Type B pancreatic cell (in vitro differentiated cells): ENCODE measurements at regions not wholly inside any gene's neighbourhood (a gene's known extent, or its start where the extent isn't known, plus 50 kb on each side); places are given as distances from the start of the nearest gene placed in this dataset.
"Not testable (repeated sequence)": the region's sequence is repeated elsewhere in the genome, so short reads cannot be mapped to it uniquely, and the experiment has no call there.

Experiments
- DNase-seq: peaks from one replicate; pipeline ENCODE4 v3.0.0; 2021; ENCODE audit warnings: mixed read lengths; ENCODE audit not compliant: unreplicated experiment; ENCODE audit errors: extremely low spot score
- H3K27ac Mint-ChIP-seq: 2 replicates; pipeline ENCODE4 v1.8.0; 2021; ENCODE audit warnings: mild to moderate bottlenecking, mixed read lengths
- H3K27me3 Mint-ChIP-seq: 2 replicates; pipeline ENCODE4 v1.8.0; 2021; ENCODE audit warnings: mixed read lengths
- H3K36me3 Mint-ChIP-seq: 2 replicates; pipeline ENCODE4 v1.8.0; 2021; ENCODE audit warnings: mixed read lengths
- H3K4me1 Mint-ChIP-seq: one replicate; pipeline ENCODE4 v1.8.0; 2021; ENCODE audit warnings: mixed read lengths; ENCODE audit not compliant: unreplicated experiment
- H3K4me3 Mint-ChIP-seq: 2 replicates; pipeline ENCODE4 v1.8.0; 2021; ENCODE audit warnings: mild to moderate bottlenecking, mixed read lengths
- H3K9me3 Mint-ChIP-seq: 2 replicates; pipeline ENCODE4 v1.8.0; 2021; ENCODE audit warnings: mixed read lengths
- TF ChIP-seq, protein P1 (sequence below): fragments of 200-600 bp; sonication (generic); conservative IDR thresholded peaks from 2 replicates; pipeline ENCODE4 v1.5.0; 2021; ENCODE audit warnings: antibody characterized with exemption, mild to moderate bottlenecking

DNA sequence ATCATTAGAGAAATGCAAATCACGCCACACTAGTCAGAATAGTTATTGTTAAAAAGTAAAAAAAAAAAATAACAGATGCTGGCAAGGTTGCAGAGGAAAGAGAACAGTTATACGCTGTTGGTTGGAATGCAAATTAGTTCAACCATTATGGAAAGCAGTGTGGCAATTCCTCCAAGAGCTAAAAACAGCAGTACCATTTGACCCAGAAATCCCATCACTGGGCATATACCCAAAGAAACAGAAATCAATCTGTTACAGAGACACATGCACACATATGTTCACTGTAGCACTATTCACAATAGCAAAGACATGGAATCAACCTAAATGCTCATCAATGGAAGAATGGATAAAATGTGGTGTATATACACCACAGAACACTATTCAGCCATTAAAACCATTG, 388.7 kb upstream of the FMR1 start:
- TF ChIP-seq, protein P1, sequence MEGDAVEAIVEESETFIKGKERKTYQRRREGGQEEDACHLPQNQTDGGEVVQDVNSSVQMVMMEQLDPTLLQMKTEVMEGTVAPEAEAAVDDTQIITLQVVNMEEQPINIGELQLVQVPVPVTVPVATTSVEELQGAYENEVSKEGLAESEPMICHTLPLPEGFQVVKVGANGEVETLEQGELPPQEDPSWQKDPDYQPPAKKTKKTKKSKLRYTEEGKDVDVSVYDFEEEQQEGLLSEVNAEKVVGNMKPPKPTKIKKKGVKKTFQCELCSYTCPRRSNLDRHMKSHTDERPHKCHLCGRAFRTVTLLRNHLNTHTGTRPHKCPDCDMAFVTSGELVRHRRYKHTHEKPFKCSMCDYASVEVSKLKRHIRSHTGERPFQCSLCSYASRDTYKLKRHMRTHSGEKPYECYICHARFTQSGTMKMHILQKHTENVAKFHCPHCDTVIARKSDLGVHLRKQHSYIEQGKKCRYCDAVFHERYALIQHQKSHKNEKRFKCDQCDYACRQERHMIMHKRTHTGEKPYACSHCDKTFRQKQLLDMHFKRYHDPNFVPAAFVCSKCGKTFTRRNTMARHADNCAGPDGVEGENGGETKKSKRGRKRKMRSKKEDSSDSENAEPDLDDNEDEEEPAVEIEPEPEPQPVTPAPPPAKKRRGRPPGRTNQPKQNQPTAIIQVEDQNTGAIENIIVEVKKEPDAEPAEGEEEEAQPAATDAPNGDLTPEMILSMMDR = no peak
- no peaks in the 10 kb centered on the region for H3K4me1 Mint-ChIP-seq
- H3K4me3 Mint-ChIP-seq = no peak overlapping the region
- no peaks in the 10 kb centered on the region for H3K9me3 Mint-ChIP-seq
- H3K27me3 Mint-ChIP-seq = no peaks in the 10 kb centered on the region
- no peak overlapping the region for H3K27ac Mint-ChIP-seq
- DNase-seq = no peak
- H3K36me3 Mint-ChIP-seq = no peaks in the 10 kb centered on the region

GRCh38 chrX:147533426-147533825, 378.3 kb upstream of the FMR1 start:
- Mint-ChIP-seq H3K4me1 (no peaks in the 10 kb centered on the region), H3K27me3 (no peaks in the 10 kb centered on the region), H3K4me3 (no peak overlapping the region), H3K36me3 (no peaks in the 10 kb centered on the region), H3K9me3 (no peaks in the 10 kb centered on the region), H3K27ac (no peak overlapping the region)
- DNase-seq = no peak
- TF ChIP-seq, protein P1 = no peak

DNA sequence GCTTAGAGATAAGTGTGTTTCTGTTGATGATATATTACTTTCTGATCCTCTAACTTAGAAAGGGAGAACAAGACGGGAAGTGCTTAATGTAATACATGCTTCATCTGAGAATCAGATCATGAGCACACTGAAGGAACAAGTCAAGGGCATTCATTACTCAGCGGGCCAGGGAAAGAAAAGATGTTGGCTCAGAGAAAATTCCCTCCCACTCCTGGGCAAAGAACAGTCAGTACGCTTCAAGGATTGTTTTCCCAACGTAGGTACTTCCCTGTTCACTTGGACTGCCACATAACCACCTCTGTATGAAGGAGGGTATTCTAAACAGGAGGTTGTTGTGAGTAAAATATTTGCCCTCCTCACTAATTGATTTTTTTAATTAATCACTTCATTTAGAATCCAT, 374.5 kb upstream of the FMR1 start:
- H3K27ac Mint-ChIP-seq = no peak overlapping the region
- H3K27me3 Mint-ChIP-seq = no peaks in the 10 kb centered on the region
- no peak overlapping the region for H3K4me3 Mint-ChIP-seq
- DNase-seq = no peak
- H3K4me1 Mint-ChIP-seq = no peaks in the 10 kb centered on the region
- H3K36me3 Mint-ChIP-seq = no peaks in the 10 kb centered on the region
- no peaks in the 10 kb centered on the region for H3K9me3 Mint-ChIP-seq
- TF ChIP-seq, protein P1 = no peak

- not testable (repeated sequence) for H3K4me1 Mint-ChIP-seq, H3K9me3 Mint-ChIP-seq, H3K4me3 Mint-ChIP-seq, H3K27ac Mint-ChIP-seq, H3K27me3 Mint-ChIP-seq, H3K36me3 Mint-ChIP-seq, DNase-seq
Measured at GRCh38 chrX:147548023-147548422, 363.7 kb upstream of the FMR1 start.

GRCh38 chrX:147550217-147550616, 361.5 kb upstream of the FMR1 start:
- Mint-ChIP-seq H3K4me1 (no peaks in the 10 kb centered on the region), H3K9me3 (no peaks in the 10 kb centered on the region), H3K27ac (no peak overlapping the region), H3K36me3 (no peaks in the 10 kb centered on the region), H3K27me3 (no peaks in the 10 kb centered on the region), H3K4me3 (no peak overlapping the region)
- TF ChIP-seq, protein P1 = peak; percentile 69
- DNase-seq = no peak

DNA sequence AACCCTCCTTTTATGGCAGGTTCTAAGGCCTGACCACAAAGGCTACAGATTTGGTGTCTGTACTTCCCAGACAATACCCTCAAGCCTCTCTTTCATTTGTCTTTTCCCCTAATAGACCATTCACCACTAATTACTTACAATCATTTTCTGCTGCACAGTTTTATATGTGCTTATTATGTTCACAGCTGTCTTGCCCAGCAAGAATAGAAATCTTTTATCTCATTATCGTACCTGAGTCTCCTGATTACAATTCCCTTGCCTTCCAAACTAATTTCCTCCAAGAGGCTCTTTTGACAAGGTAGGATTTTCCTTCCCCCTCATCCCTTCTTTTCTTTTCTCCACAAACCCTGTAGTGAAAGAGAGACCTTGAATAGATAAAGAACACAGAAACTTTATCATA, 352.5 kb upstream of the FMR1 start:
- H3K9me3 Mint-ChIP-seq = no peaks in the 10 kb centered on the region
- TF ChIP-seq, protein P1 = no peak
- H3K27me3 Mint-ChIP-seq = no peaks in the 10 kb centered on the region
- no peak for DNase-seq
- H3K4me1 Mint-ChIP-seq = no peaks in the 10 kb centered on the region
- H3K4me3 Mint-ChIP-seq = no peak overlapping the region
- H3K36me3 Mint-ChIP-seq = no peaks in the 10 kb centered on the region
- H3K27ac Mint-ChIP-seq = no peak overlapping the region
